Testis (tissue), 2 donors: ENCODE measurements at regions not wholly inside any gene's neighbourhood (a gene's known extent, or its start where the extent isn't known, plus 50 kb on each side); places are given as distances from the start of the nearest gene placed in this dataset.

Source experiments
- DNase-seq: peaks from one replicate; pipeline ENCODE4 v3.0.0-alpha.2; 2019
- H3K27ac ChIP-seq, 2 donors: fragments of 200-600 bp; sonication (generic); one replicate each; pipeline ENCODE4 v1.5.1; 2019
- H3K27me3 ChIP-seq: fragments of 200-600 bp; sonication (generic); one replicate; pipeline ENCODE4 v1.5.1; 2019
- H3K36me3 ChIP-seq: fragments of 200-600 bp; sonication (generic); one replicate; pipeline ENCODE4 v1.5.1; 2017; ENCODE audit warnings: low read depth; ENCODE audit errors: missing control alignments
- H3K4me1 ChIP-seq: fragments of 200-600 bp; sonication (generic); one replicate; pipeline ENCODE4 v1.5.1; 2019
- H3K4me3 ChIP-seq, 2 donors: fragments of 200-600 bp; sonication (generic); one replicate each; pipeline ENCODE4 v1.5.1; 2017 to 2019
- H3K9me3 ChIP-seq: fragments of 200-600 bp; sonication (generic); one replicate; pipeline ENCODE4 v1.5.1; 2017
- CTCF ChIP-seq, 3 experiments: fragments of 450-650 bp in 2 of 3; fragments of 200-600 bp in 1 of 3; sonication (generic) in 1 of 3; IDR thresholded peaks; one replicate each; pipeline ENCODE4 v1.5.1; 2016 to 2019; ENCODE audit warnings: antibody characterized with exemption in 3 of 3, mild to moderate bottlenecking in 2 of 3, moderate library complexity in 1 of 3
- POLR2A ChIP-seq: fragments of 450-650 bp; IDR thresholded peaks from one replicate; pipeline ENCODE4 v1.6.1; 2017; ENCODE audit warnings: antibody characterized with exemption, mild to moderate bottlenecking, moderate library complexity
- WGBS, 2 donors: methylation state at CpG; one replicate each; pipeline ENCODE4 v1.1.5; 2018; 5-methylcytosine and 5-hydroxymethylcytosine counted together
- intact Hi-C: fragments of 100-400 bp; cut with DNase I; formaldehyde crosslinking; loops from one replicate; pipeline ENCODE4 v1.15.1; 2023; ENCODE audit warnings: low total_unique reads

DNA sequence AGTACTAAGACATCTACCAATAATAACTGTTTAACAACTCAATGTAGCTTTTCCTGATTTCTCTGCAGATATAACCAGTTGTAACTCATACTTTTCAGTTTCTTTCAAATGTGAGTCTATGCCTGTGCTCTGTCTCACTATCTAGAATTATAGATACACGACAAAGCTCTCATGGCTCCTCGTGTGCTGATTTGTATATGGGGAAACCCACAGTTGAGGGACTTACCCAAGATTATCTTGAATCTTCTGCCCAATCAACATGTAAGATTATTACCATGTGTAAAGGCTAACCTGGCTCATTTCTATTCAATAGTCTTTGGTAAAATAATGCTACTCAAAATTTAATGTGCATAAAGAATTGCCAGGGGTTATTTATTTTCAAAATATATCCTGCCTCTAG, 554.4 kb downstream of the FBXO15 start:
- 77 to 78% methylated on average over 2 of the region's 2 CpGs for WGBS, 2 donors
- no peak for TF ChIP-seq POLR2A
- no peak for TF ChIP-seq CTCF (IDR thresholded peaks at IDR 0.05)
- Histone ChIP-seq H3K9me3 (no peaks in the 10 kb centered on the region), H3K36me3 (no peaks in the 10 kb centered on the region), H3K27me3 (no peaks in the 10 kb centered on the region), H3K27ac (no peak overlapping the region), H3K4me3 (no peak overlapping the region), H3K4me1 (no peaks in the 10 kb centered on the region)
- DNase-seq = no peak
- intact Hi-C loops = no loop called here

DNA sequence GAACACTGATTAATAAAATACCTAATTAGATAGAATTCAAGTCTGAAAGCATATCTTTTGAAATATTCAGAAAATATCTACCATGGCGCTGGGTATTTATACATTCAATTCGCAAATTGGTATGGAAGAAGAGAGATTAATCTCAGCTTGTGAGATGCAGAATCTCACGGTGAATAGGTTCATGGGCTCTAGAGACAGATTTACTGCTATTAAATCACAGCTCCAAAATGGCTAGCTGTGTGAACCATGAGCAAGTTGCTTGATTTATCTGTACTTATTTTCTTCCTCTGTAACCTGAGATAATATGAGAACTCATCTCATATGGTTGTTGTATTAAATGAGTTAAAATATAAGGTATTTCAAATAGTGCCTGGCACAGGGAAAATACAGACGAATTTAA, 556.7 kb downstream of the FBXO15 start:
- no peaks in the 10 kb centered on the region for H3K9me3 ChIP-seq
- no peaks in the 10 kb centered on the region for H3K4me1 ChIP-seq
- no peak for DNase-seq
- no peak overlapping the region for H3K4me3 ChIP-seq
- no peak for TF ChIP-seq POLR2A
- TF ChIP-seq CTCF (IDR thresholded peaks at IDR 0.05) = no peak
- H3K36me3 ChIP-seq = no peaks in the 10 kb centered on the region
- H3K27ac ChIP-seq = no peak overlapping the region
- 82 to 84% methylated on average over 4 of the region's 4 CpGs for WGBS, 2 donors
- H3K27me3 ChIP-seq = no peaks in the 10 kb centered on the region
- intact Hi-C loops = no loop called here

GRCh38 chr18:73579698-73580097, 567.9 kb downstream of the FBXO15 start:
- TF ChIP-seq CTCF (IDR thresholded peaks at IDR 0.05) = no peak
- no peak for TF ChIP-seq POLR2A
- no peak for DNase-seq
- H3K36me3 ChIP-seq = no peaks in the 10 kb centered on the region
- no peaks in the 10 kb centered on the region for H3K9me3 ChIP-seq
- intact Hi-C loops = no loop called here
- no peak overlapping the region for H3K27ac ChIP-seq
- no peaks in the 10 kb centered on the region for H3K27me3 ChIP-seq
- no peak overlapping the region for H3K4me3 ChIP-seq
- H3K4me1 ChIP-seq = no peaks in the 10 kb centered on the region

- intact Hi-C loops = no loop called here
- H3K27me3 ChIP-seq = no peaks in the 10 kb centered on the region
- H3K27ac ChIP-seq = no peak overlapping the region
- TF ChIP-seq POLR2A (no peak), CTCF (IDR thresholded peaks at IDR 0.05) (no peak)
- 63 to 75% methylated on average over 1 of the region's 1 CpG for WGBS, 2 donors
- no peak overlapping the region for H3K4me3 ChIP-seq
- H3K4me1 ChIP-seq = no peaks in the 10 kb centered on the region
- no peaks in the 10 kb centered on the region for H3K36me3 ChIP-seq
- H3K9me3 ChIP-seq = no peaks in the 10 kb centered on the region
- DNase-seq = no peak
Observed at GRCh38 chr18:73577365-73577764, 570.3 kb downstream of the FBXO15 start.

GRCh38 chr18:73563901-73564472, 583.6 kb downstream of the FBXO15 start:
- no peaks in the 10 kb centered on the region for H3K36me3 ChIP-seq
- no peak for DNase-seq
- 79 to 88% methylated on average over 1 of the region's 1 CpG for WGBS, 2 donors
- H3K4me3 ChIP-seq = no peak overlapping the region
- intact Hi-C loops = no loop called here
- no peaks in the 10 kb centered on the region for H3K27me3 ChIP-seq
- H3K27ac ChIP-seq = no peak overlapping the region
- TF ChIP-seq POLR2A = no peak
- TF ChIP-seq CTCF (IDR thresholded peaks at IDR 0.05) = no peak
- H3K4me1 ChIP-seq = no peaks in the 10 kb centered on the region
- H3K9me3 ChIP-seq = no peaks in the 10 kb centered on the region
